Fibroblast of skin of scalp (primary cell): ENCODE measurements at regions not wholly inside any gene's neighbourhood (a gene's known extent, or its start where the extent isn't known, plus 50 kb on each side); places are given as distances from the start of the nearest gene placed in this dataset.

Source experiments
- DNase-seq: peaks from one replicate; pipeline ENCODE4 v3.0.0-alpha.2; 2013

DNA sequence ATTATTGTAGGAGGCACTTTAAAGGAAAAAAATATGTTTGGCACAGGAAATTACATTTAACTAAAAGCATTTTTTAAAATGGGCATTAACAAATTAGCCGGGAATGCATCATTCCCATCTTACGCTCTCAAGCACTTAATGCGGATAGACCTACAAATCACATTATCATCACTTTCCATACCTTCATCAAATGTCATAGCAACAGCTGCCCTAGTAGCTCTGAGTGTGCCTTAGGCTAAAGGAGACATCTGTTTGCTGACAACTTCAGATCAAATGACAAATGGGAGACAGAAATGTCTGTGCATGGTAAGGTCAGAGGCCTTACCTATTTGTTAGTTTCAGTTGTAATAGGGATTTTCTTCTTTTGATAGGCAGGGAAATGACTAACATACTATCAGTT is 773.2 kb upstream of the SLC10A2 start:
- DNase-seq, result no peak

DNA sequence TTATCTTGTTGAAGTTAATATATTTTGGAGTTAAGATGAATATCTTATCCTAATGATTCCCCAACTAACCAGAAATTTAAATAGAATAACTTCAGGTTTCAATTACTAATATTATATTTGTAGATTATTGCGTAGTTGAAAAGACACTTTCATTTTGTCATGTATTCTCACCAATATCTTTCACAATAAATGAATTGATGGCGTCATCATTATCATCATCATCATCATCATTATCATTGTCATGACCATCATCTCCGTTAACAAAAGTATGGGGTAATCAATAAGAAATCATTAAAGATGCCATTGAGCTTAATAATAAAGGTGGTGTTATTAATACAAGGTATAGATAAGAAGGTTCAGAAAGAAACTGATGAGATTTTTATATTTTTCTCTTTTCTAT is 768.8 kb upstream of the SLC10A2 start:
- no peak for DNase-seq

DNA sequence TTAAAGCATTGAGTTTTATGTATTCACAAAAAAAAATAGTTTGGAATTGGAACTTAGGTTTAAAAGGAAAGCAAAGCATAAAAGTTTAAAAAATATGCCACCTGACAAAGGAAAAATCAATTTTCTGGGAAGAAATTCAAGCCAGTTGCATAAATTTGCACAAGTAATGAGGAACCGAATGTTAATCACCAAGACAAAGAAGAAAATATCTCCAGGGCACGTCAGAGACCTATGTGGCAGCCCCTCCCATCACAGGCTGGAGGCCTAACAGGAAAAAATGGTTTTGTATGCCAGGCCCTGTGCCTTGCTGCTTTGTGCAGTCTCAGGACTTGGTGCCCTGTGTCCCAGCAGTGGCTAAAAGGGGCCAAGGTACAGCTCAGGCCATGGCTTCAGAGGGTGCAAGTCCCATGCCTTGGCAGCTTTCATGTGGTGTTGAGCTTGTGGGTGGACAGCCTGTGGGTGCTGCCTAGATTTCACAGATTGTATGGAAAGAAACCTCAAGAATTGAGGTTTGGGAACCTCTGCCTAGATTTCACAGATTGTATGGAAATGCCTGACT is 767.2 kb upstream of the SLC10A2 start:
- DNase-seq, result no peak

DNA sequence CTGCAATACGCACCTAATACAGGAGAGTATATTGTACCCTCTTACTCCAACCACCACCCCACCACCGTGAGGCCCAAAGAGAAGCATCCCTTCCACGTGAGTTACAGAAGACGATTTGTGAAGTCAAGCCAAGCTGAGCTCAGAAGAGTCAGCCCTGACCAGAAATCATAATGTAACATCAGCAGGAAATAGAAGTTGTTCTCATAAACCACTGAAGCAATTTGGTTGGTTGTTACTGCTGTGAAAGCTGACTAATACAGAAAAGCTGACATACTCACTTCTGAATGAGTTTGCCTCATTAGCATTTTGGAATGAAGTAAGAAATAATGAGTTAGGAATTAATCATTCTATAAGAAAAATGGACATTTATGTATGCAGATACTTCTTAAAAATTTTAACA is 749.4 kb upstream of the SLC10A2 start:
- peak; percentile 2 for DNase-seq

DNA sequence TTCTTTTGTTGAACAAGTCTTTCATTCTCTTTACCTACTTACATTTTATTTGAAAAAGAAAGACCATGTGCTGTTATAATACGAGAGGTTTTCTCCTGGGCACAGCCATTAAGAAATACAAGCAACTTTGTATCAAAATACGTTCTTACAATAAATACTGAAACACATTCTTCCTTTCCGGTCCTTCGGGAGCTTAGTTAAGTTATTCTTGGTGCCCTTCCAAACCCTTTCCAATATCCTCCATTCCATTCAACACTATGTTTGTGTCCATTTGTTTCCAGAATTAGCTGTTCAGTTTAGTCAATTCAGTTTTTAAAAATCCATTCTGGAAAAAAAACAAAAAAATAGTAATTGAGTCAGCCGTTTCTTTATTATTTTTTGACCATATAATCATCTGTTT is 746.8 kb upstream of the SLC10A2 start:
- peak; percentile 5 for DNase-seq

DNA sequence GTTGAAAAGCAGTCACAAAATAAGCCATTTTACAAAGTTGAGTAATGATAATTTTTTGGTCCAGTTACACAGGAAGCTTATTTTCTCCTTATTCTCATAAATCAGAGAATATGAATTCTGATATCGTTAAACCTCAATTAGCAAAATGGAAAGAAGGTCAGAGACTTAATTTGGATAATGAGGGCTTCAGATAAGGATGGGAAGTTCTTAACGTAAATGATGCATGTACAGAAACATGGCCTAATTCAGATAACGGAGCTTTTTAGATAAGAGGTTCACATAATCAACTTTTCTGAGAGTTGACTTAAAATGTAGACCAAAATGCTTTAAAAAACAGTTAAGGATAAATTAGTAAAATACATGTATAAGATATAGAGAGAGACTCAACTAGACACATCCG is 746.3 kb upstream of the SLC10A2 start:
- no peak for DNase-seq

DNA sequence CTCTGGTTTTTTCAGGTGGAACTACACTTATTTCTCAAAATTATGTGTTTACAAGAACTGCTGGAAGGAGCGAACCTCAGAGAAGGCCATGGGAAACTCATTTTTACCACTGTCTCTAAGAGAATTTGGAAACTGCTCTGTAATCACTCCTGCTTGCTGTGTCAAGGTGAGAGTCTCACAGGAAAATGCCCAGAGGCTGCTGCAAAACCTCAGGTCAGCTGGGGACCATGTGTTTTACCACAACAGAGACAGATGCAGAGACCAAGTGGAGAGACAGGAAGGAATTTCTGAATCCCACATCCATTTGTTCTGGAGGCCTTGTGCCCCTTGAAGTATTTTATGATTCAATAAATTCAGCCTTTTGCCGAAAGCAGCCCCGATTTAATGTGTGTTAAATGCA is 743.8 kb upstream of the SLC10A2 start:
- no peak for DNase-seq

DNA sequence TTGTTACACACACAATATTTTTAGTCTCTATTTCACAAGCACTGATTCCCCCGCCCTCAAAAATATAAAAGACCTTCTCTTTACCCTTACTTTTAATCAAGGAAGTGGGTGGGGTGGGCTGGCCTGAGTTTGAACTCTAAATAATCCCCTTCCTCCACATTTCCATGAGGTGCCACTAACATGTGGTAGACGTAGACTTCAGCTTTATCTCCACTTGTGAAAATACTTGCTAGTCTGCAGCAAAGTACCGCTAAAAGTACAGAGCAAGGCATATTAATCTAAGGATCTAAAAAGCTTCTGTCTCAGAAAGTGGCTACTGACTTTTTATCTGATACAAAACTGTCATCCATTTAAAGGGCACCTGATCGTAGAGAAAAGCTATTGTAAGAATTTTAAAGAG is 739.6 kb upstream of the SLC10A2 start:
- DNase-seq, result no peak

DNA sequence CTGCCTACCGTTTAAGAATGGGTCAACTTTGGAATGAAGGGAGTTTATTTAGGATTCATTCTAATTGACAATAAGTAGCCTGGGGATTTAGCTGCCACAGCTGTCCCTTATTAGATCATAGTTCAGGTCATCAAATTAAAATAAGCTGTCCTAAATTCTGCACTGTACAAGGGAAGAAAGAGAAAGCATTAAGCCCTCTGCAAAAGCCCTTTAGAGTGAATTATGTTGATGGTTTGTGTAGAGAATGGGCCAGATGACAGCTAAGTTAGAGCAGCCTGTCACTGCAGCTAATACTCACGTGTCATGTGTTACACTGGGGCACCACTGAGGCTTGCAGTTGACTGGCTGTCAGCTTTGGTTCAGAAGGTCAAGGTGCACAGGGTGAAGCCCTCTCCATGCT is 737.1 kb upstream of the SLC10A2 start:
- DNase-seq, result no peak

DNA sequence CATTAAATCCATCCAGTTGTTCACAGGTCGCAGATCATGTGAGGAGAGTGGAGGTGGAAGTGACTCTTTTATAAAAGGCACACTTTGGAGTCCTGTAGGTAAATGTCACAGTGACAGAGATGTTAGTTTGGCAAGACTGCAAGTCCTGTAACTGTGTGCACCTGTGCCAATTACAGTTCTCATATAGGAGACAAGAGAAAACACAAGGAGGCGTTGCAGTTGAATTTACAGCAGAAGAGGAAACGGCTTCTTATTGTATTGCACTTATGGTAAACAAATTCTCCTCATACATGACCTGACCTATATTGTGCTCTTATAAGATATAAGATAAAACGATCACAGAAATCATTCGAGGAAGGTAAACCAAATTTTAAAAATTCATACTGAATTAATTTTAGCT is 732.8 kb upstream of the SLC10A2 start:
- no peak for DNase-seq

DNA sequence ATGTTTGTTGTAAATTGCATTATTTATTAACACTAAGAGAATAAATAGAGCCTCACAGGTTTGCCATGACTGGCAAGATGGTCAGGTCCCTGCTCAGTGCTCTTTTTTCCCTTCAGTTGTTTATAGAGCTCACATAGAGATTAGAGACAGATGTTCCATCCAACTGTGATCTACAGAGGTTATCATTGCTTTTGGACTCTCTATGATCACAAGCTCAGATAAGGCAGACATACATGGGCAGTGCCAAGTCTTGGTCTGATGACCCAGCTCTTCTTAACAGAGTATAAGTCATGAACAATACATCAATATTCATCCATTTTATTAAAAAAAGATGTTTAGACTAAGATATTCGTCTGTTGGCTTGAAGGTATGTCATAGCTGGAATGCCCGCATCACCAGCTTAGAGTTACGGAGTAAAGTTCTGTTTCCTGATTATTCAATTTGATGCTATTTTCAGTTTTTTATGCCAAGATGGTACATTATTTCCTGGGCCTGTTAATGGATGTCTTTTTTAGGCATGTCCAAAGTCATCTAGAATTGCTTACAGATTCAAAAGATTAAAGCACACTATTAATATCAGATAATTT is 729.8 kb upstream of the SLC10A2 start:
- DNase-seq, result no peak

DNA sequence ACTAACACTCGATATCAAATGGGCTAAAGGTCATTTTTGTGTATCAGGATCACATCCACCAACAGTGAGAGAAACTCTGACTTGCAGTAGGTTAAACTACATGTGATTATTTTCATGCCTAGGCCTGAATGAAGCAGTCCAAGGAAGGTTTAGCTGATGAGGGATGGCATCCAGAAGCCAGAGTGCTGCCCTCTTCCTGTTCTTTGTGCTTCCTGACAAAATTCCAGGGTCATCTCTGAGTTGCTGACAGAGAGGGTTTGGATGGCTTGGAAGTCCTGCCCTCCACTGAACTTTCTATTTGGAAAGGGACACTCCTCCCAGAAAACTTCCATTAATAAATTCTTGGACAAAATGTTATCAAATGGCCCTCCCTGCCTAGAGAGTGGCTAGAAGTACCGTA is 728.3 kb upstream of the SLC10A2 start:
- no peak for DNase-seq

DNA sequence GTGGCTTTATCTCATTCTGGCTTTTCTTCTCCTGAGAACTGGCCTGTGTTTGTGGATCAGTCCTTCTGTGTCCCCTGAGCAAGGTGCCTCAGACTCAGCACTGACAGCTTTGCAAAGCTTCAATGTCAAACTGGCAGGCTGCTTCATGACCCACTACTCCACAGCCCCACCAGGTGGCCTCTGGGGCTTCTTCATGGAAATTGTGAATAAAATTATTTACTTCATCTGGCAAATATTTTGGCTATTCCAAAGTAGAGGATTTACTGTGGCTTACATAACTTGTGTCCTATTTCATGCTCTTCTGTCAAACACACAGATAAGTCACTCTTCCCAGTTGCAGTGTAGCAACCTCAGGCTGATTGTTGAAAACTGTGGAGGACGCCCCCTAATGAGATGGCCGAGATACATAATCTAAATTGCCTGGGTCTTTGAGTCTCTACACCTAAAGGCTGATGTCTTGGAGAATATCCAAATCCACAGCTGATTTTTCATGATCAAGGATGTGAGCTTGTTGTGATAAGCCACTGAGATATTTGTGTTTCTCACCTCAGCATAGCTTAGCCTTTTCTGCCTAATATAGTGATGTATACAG is 721.9 kb upstream of the SLC10A2 start:
- peak; percentile 0 for DNase-seq

DNA sequence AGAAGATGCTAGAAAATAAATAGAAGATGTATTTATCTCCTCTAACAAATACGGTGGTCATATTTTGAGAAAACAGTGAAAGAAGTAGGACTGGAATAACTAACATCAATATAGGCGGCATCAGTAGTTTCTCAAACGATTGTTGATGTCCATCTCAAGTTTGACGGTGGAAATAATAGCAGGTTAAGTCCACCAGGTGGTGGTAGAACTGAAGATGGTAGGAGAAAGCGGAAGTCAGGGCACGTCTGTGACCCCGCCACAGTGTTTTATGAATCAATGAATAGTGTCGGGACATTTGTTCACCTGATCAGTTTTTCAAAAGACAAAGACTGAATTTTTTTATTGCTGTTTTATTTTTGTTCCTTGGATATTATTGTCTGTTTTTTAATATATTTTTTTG is 706.4 kb upstream of the SLC10A2 start:
- DNase-seq, result no peak

DNA sequence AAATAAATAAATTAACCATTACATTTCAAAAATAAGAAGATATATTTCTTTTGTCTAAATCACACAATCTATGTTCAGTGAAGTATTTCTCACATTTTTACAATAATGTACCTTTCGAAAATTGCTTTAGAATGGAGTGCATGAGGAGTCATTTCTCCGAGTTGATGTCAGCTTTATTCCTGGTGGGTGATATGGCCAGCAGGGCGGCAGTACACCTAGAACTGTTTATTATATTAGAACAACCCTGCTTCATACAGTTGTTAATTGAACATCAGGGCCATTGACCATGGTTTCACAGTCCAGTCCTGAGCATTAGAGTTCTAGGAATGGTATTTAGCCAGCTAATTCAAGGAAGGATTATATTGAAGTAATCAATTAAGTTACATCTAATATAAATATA is 696.3 kb upstream of the SLC10A2 start:
- DNase-seq, result no peak

DNA sequence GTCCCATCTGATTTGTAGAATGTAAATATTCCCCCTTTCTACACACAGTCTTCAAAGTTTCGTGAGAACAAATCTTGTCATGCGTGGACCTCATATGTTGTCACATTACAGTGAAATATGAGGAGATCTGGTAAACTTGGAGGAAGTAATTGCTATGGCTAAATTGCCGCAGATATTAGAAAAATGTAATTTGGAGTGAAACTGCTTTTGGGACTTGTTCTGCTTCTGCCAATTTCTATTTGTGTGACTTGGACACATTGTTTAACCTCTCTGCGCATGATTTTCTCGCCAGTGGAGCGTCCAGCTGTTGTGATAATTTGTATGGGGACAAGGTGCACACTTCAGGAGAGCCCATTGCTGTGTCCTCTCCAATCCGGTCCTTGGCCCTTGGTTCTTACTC is 693.1 kb upstream of the SLC10A2 start:
- no peak for DNase-seq

DNA sequence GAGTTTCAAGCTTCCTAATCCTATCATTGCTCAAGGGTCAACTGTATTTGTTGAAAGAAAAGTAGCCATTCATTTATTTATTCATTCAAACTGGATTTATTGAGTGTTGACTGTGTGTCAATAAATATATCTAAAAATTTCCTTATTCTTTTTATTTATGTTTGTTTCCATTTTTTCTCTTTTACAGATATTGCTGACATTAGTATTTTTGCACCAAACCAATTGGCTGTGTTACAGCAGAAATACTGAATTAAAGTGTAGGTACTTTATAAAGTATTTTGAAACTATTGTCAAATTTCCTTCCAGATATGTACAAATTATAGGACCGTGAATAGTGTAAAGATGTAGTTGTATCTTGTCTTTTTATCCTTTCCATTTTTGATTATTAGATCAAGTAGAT is 692.0 kb upstream of the SLC10A2 start:
- no peak for DNase-seq

DNA sequence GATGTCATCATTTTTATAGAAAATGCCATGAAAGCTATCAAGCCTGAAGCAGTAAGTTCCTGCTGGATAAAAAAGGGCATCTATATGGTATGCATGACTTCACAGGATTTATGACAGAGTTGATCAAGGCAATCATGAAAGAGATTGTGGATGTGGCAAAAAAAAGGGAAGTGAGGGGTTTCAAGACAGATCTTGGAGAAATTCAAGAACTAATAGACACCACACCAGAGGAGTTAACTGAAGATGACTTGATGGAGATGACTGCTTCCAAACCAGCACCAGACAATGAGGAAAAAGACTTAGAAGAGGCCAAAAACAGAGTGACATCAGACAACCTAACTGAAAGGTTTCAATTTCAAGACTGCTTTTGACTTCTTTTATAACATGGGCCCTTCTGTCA is 691.1 kb upstream of the SLC10A2 start:
- no peak for DNase-seq

DNA sequence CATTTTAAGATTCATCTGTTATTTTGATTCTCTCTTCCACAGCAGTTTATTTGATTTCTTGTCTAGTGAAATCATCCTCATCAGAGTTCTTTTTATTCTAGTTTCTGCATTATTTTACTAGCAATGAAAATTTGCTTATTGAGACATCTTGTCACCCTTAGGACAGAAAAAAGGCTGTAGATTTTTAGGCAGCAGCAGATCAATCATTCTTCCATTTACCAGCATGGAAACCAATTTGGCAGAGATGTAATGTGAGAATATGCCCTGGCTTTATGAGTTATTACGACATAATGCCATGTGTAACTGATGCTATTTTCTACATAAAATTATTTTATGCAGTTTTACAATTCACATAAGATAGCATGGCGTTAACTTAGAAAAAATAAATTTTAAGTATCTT is 688.6 kb upstream of the SLC10A2 start:
- no peak for DNase-seq

DNA sequence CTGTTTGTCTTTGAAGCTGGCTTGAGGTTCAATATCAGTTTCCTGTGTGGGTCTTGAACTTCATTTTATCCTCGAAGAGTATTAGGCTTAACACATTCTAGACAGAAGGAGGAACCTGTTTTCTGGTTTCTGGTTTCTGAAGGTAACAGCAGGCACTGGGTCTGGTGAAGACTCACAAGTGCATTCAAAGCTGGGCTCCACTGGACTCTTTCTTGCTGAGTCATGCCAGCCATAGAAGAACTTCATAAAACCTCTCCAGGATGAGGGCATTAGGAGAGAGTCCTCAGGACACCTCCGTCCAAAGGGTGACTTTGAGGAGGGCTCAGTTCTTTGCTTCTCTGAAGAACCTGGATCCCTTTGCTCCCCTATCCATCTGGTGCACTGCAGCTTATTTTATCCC is 668.6 kb upstream of the SLC10A2 start:
- DNase-seq, result no peak

DNA sequence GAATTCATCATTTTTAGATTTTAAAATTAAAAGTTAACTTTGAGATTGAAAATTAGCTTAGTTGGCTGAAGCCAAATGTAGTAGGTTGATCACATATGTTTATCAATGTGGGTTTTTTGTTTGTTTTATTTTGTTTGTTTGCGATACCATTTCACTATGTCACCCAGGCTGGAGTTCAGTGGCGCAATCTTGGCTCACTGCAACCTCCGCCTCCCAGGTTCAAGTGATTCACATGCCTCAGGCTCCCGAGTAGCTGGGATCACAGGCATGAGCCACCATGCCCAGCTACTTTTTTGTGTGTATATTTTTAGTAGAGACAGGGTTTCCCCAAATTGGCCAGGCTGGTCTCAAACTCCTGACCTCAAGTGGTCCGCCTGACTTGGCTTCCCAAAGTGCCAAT is 665.7 kb upstream of the SLC10A2 start:
- no peak for DNase-seq

DNA sequence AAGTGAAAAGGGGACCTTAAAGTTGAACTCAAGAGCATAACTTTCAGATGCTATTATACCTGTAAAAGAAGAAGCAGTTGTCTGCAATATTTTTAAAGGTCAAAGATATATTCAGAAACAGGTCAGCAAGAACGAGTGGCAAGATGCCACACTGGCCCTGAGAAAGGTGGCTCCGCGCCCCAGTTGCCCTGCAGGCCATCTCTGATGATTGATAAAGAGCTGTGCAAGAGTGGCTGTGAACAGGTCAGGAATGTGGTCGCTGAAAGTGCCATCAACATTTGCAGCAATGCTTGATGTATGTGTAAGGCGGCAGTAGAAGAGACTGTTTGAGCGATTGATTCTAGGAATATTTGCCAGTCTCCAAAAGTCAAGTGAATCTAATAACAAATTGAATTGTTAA is 664.2 kb upstream of the SLC10A2 start:
- DNase-seq, result no peak

DNA sequence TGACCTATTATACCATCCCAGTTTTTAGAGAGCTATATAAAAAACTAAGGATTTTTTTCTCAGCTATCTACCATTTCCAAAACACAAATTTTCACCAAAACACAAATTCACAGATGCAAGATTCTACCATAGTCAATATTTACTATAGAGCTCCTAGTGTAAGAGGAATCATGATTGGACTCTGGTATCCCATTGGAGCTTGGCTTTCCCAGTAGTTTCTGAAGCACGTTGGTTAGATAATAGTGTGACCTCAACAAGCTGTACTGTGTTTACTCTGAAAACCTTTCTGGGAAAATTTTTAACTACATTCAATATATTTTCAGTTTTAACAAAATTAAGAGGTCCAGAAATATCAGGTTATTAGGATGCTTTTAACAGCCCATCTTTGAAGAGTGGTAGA is 660.6 kb upstream of the SLC10A2 start:
- no peak for DNase-seq

DNA sequence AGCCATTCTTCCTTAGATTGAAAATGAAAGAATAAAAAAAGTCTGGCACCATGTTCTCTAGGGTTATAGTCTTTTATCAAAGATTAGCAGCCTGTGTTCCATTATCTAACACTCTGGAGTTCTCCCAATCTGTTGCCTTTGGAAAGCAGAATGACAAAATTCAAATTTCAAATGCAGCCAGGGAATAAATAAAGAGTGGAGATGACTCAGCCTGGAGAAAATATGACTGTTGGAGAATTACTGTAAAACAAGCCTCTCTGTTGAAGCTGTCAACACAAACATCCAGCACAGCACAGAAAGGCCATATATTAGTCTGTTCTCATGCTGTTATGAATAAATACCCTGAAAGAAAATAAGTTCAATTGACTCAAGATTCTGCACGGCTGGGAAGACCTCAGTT is 650.5 kb upstream of the SLC10A2 start:
- no peak for DNase-seq

DNA sequence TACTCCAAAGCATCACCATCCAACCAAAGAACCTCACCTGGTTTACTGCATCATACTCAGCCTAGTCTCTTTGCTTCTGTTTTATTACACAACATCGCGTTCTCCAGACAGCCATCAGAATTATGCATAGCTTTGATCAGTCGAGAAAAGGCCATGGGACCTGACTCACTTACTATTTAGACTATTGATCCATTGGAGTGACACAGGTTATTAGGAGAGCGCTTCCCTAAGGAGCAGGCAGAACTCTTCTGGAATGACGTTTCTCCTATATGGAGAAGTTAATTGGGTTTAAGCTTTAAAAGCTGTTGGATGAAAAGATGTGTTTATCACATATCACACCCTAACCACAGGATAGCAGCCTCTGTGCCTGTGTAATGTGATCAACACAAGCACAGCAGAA is 649.1 kb upstream of the SLC10A2 start:
- no peak for DNase-seq
